ENCODE measurements at regions not wholly inside any gene's neighbourhood (a gene's known extent, or its start where the extent isn't known, plus 50 kb on each side); places are given as distances from the start of the nearest gene placed in this dataset.

GRCh38 chr17:33750943-33751701 lies 458.0 kb upstream of the ASIC2 start:
- Histone ChIP-seq H2AFZ (ENCODE audit: low read depth, low read length) (peak overlapping the region; percentile 13), H3K79me2 (ENCODE audit: control insufficient read depth, insufficient read depth, low read length) (no peaks in the 10 kb centered on the region), H3K9ac (replicated peaks; ENCODE audit: extremely low read depth, insufficient read depth, low read length) (no peak overlapping the region), H3K27me3 (ENCODE audit: control insufficient read depth in 2 of 2, insufficient read depth in 2 of 2, low read length in 2 of 2) (no peaks in the 10 kb centered on the region), H4K20me1 (replicated peaks; ENCODE audit: control insufficient read depth, extremely low read depth, insufficient read depth, low read length) (no peaks in the 10 kb centered on the region), H3K4me2 (ENCODE audit: insufficient read depth, low read length) (peak overlapping the region; percentile 48), H3K4me1 (ENCODE audit: control insufficient read depth, extremely low read depth, insufficient read depth, low read length) (no peaks in the 10 kb centered on the region), H3K36me3 (ENCODE audit: control insufficient read depth in 2 of 2, extremely low read depth in 1 of 2, insufficient read depth in 2 of 2, low read length in 2 of 2) (no peaks in the 10 kb centered on the region), H3K27ac (ENCODE audit: insufficient read depth, low read depth, low read length) (no peak overlapping the region), H3K9me1 (replicated peaks; ENCODE audit: control insufficient read depth, extremely low read depth, insufficient read depth, low read length) (no peaks in the 10 kb centered on the region), H3K4me3 (replicated peaks in 1 of 3; ENCODE audit: insufficient read depth in 1 of 3, low read depth in 1 of 3, low read length in 3 of 3) (peak overlapping the region in 1 of 3 experiments; percentile 7), H3K9me3 (replicated peaks; ENCODE audit: control insufficient read depth, insufficient read depth, low read length) (no peaks in the 10 kb centered on the region)
- POLR2A ChIA-PET = interaction anchor here (0.9 kb wide), 1 partner anchor 970 kb away, joined by 3 read pairs; no protein-coding TSS in a partner anchor
- intact Hi-C loops (cut with micrococcal nuclease) (loop anchor here (1.0 to 10.0 kb wide), 4 partner anchors 26 to 713 kb away; no protein-coding TSS in a partner anchor), dilution Hi-C loops (cut with MboI; ENCODE audit: extremely low pct_ligation_motif_present, low sequenced_read_pairs) (no loop called here)
- no TSS peak for BruUV-seq (replicated peaks)
- TF ChIP-seq CTCF (IDR thresholded peaks at IDR 0.05; ENCODE audit: extremely low read depth in 1 of 2, insufficient read depth in 1 of 2, low read depth in 1 of 2, low read length in 2 of 2) = peak; percentile 70 to 79
- TF ChIP-seq MYC (IDR thresholded peaks at IDR 0.05; ENCODE audit: low read depth, low read length) = no peak
- peak; percentile 64 for DNase-seq (ENCODE audit: low read depth, low spot score)
- peak; percentile 85 for FAIRE-seq
- CTCF ChIA-PET = interaction anchor here (0.5 to 2.5 kb wide), 32 partner anchors 9 to 1498 kb away, joined by 3 to 16 read pairs (median 4); partner anchors contain the start of genes CDK5R1 and MYO1D

- H2AFZ ChIP-seq (ENCODE audit: low read depth, low read length) = no peak overlapping the region
- BruUV-seq (replicated peaks) = no TSS peak
These were observed 458.6 kb upstream of the ASIC2 start for GRCh38 chr17:33751702-33752065.

More at GRCh38 chr17:33751702-33752065, 458.6 kb upstream of the ASIC2 start:
- dilution Hi-C loops (cut with MboI; ENCODE audit: extremely low pct_ligation_motif_present, low sequenced_read_pairs) (no loop called here), intact Hi-C loops (cut with micrococcal nuclease) (loop anchor here (1.0 to 10.0 kb wide), 4 partner anchors 26 to 713 kb away; no protein-coding TSS in a partner anchor)
- H3K4me3 ChIP-seq (replicated peaks in 1 of 3; ENCODE audit: insufficient read depth in 1 of 3, low read depth in 1 of 3, low read length in 3 of 3) = no peak overlapping the region
- ChIA-PET POLR2A (no interaction called here), CTCF (interaction anchor here (1.0 to 2.5 kb wide), 13 partner anchors 23 to 1289 kb away, joined by 3 to 16 read pairs (median 6); partner anchors contain the start of gene MYO1D)
- H3K9ac ChIP-seq (replicated peaks; ENCODE audit: extremely low read depth, insufficient read depth, low read length) = no peak overlapping the region
- no peaks in the 10 kb centered on the region for H3K27me3 ChIP-seq (ENCODE audit: control insufficient read depth in 2 of 2, insufficient read depth in 2 of 2, low read length in 2 of 2)
- no peaks in the 10 kb centered on the region for H3K9me3 ChIP-seq (replicated peaks; ENCODE audit: control insufficient read depth, insufficient read depth, low read length)
- H3K9me1 ChIP-seq (replicated peaks; ENCODE audit: control insufficient read depth, extremely low read depth, insufficient read depth, low read length) = no peaks in the 10 kb centered on the region
- H3K36me3 ChIP-seq (ENCODE audit: control insufficient read depth in 2 of 2, extremely low read depth in 1 of 2, insufficient read depth in 2 of 2, low read length in 2 of 2) = no peaks in the 10 kb centered on the region
- no peaks in the 10 kb centered on the region for H4K20me1 ChIP-seq (replicated peaks; ENCODE audit: control insufficient read depth, extremely low read depth, insufficient read depth, low read length)
- no peak for FAIRE-seq
- H3K4me1 ChIP-seq (ENCODE audit: control insufficient read depth, extremely low read depth, insufficient read depth, low read length) = no peaks in the 10 kb centered on the region
- H3K27ac ChIP-seq (ENCODE audit: insufficient read depth, low read depth, low read length) = no peak overlapping the region
- no peak for DNase-seq (ENCODE audit: low read depth, low spot score)
- TF ChIP-seq POLR2A (IDR thresholded peaks at IDR 0.05; ENCODE audit: low read depth, low read length) (no peak), JUN (IDR thresholded peaks at IDR 0.05; ENCODE audit: borderline replicate concordance, insufficient read depth, insufficient read length, low read depth) (no peak), EZH2 (IDR thresholded peaks at IDR 0.05; ENCODE audit: borderline replicate concordance, low read depth, low read length, severe bottlenecking) (no peak), MYC (IDR thresholded peaks at IDR 0.05; ENCODE audit: low read depth, low read length) (no peak), CTCF (IDR thresholded peaks at IDR 0.05; ENCODE audit: extremely low read depth in 1 of 2, insufficient read depth in 1 of 2, low read depth in 1 of 2, low read length in 2 of 2) (no peak), FOS (IDR thresholded peaks at IDR 0.05; ENCODE audit: borderline replicate concordance, insufficient read depth, low read length) (no peak), POLR2AphosphoS5 (IDR thresholded peaks at IDR 0.05; ENCODE audit: insufficient read depth, low read depth, low read length) (no peak), MAX (IDR thresholded peaks at IDR 0.05; ENCODE audit: insufficient read depth, insufficient read length) (no peak), GATA2 (IDR thresholded peaks at IDR 0.05; ENCODE audit: insufficient read depth, insufficient read length, low read depth, low read length) (no peak)
- H3K79me2 ChIP-seq (ENCODE audit: control insufficient read depth, insufficient read depth, low read length) = no peaks in the 10 kb centered on the region
- H3K4me2 ChIP-seq (ENCODE audit: insufficient read depth, low read length) = peak overlapping the region; percentile 48

Measured in endothelial cell of umbilical vein (primary cell).